HepG2 (cell line): ENCODE measurements at regions not wholly inside any gene's neighbourhood (a gene's known extent, or its start where the extent isn't known, plus 50 kb on each side); places are given as distances from the start of the nearest gene placed in this dataset.

Experiments
- ESRRA ChIP-seq: sonication (generic); formaldehyde crosslinking; IDR thresholded peaks from 2 replicates; pipeline ENCODE4 v1.5.1; 2020; ENCODE audit warnings: mild to moderate bottlenecking, low read depth, missing genetic modification reagents
- FOXP4 ChIP-seq: sonication (generic); formaldehyde crosslinking; IDR thresholded peaks from 2 replicates; pipeline ENCODE4 v1.4.0; 2020; ENCODE audit warnings: missing genetic modification reagents
- HNF4A ChIP-seq: sonication (generic); formaldehyde crosslinking; IDR thresholded peaks from 2 replicates; pipeline ENCODE4 v1.4.0; 2020; ENCODE audit warnings: missing genetic modification reagents
- HNRNPL ChIP-seq: fragments of 200-400 bp; formaldehyde crosslinking; IDR thresholded peaks from 2 replicates; pipeline ENCODE4 v1.6.1; 2017; ENCODE audit warnings: mild to moderate bottlenecking, low read depth, low read length
- PHB2 ChIP-seq: fragments of 450-650 bp; IDR thresholded peaks from 2 replicates; pipeline ENCODE4 v1.6.1; 2018; ENCODE audit not compliant: partially characterized antibody
- RAD51 ChIP-seq: fragments of 450-650 bp; IDR thresholded peaks from 2 replicates; pipeline ENCODE4 v1.6.1; 2016; ENCODE audit warnings: borderline replicate concordance
- RORA ChIP-seq: sonication (generic); formaldehyde crosslinking; IDR thresholded peaks from 2 replicates; pipeline ENCODE4 v1.5.0; 2020; ENCODE audit warnings: mild to moderate bottlenecking, missing genetic modification reagents, moderate library complexity
- SRF ChIP-seq: IDR thresholded peaks from 2 replicates; pipeline ENCODE4 v1.6.1; 2011; ENCODE audit warnings: mild to moderate bottlenecking, low read depth, low read length, moderate library complexity
- TEF ChIP-seq: sonication (generic); formaldehyde crosslinking; IDR thresholded peaks from 2 replicates; pipeline ENCODE4 v1.5.0; 2020; ENCODE audit warnings: missing genetic modification reagents
- TFAP4 ChIP-seq: sonication (generic); IDR thresholded peaks from 2 replicates; pipeline ENCODE4 v1.6.1; 2016; ENCODE audit warnings: low read depth, borderline replicate concordance
- ZBTB26 ChIP-seq: IDR thresholded peaks from 2 replicates; pipeline ENCODE4 v1.6.1; 2016; ENCODE audit warnings: missing compliant biosample characterization, missing genetic modification reagents, borderline replicate concordance
- ZFP36 ChIP-seq: fragments of 150-350 bp; IDR thresholded peaks from 2 replicates; pipeline ENCODE4 v1.6.1; 2018; ENCODE audit warnings: borderline replicate concordance, low read length, low read depth; ENCODE audit not compliant: partially characterized antibody
- ZNF275 ChIP-seq: sonication (generic); formaldehyde crosslinking; IDR thresholded peaks from 2 replicates; pipeline ENCODE4 v1.8.0; 2022; ENCODE audit warnings: missing genetic modification reagents, mild to moderate bottlenecking, inconsistent platforms, borderline replicate concordance
- ZNF552 ChIP-seq: sonication (generic); formaldehyde crosslinking; IDR thresholded peaks from 2 replicates; pipeline ENCODE4 v1.9.0; 2022; ENCODE audit warnings: missing genetic modification reagents, mild to moderate bottlenecking, borderline replicate concordance
- ZNF563 ChIP-seq: sonication (generic); formaldehyde crosslinking; IDR thresholded peaks from 2 replicates; pipeline ENCODE4 v1.8.0; 2022; ENCODE audit warnings: mild to moderate bottlenecking, moderate library complexity, missing genetic modification reagents
- ZNF609 ChIP-seq: sonication (generic); formaldehyde crosslinking; IDR thresholded peaks from 2 replicates; pipeline ENCODE4 v1.4.0; 2020; ENCODE audit warnings: mild to moderate bottlenecking, missing genetic modification reagents, borderline replicate concordance
- ZNF652 ChIP-seq: IDR thresholded peaks from 2 replicates; pipeline ENCODE4 v1.6.1; 2016; ENCODE audit warnings: low read depth, borderline replicate concordance
- ZNF839 ChIP-seq: sonication (generic); formaldehyde crosslinking; IDR thresholded peaks from 2 replicates; pipeline ENCODE4 v1.4.0; 2020; ENCODE audit warnings: missing genetic modification reagents, mild to moderate bottlenecking, borderline replicate concordance
- ZSCAN30 ChIP-seq: sonication (generic); formaldehyde crosslinking; IDR thresholded peaks from 2 replicates; pipeline ENCODE4 v1.5.0; 2020; ENCODE audit warnings: mild to moderate bottlenecking, missing genetic modification reagents

GRCh38 chr16:54430491-54431030, 144.0 kb upstream of the IRX3 start (continued):
- TF ChIP-seq ZNF275 (CRISPR knock-in tag) (0 out of 2 replicates have a peak, but pooled peaks have one; percentile 40), ZSCAN30 (CRISPR knock-in tag) (no peak), ZNF552 (CRISPR knock-in tag) (no peak), HNRNPL (0 out of 2 replicates have a peak, but pooled peaks have one; percentile 34), PHB2 (no peak), ZNF652 (CRISPR knock-in tag) (no peak), ZNF563 (CRISPR knock-in tag) (no peak), RAD51 (no peak), HNF4A (CRISPR knock-in tag) (peak; percentile 49), SRF (no peak), TEF (no peak), ESRRA (CRISPR knock-in tag) (0 out of 2 replicates have a peak, but pooled peaks have one; percentile 36), ZNF609 (CRISPR knock-in tag) (peak; percentile 88), ZNF839 (CRISPR knock-in tag) (no peak), ZBTB26 (no peak), ZFP36 (no peak), RORA (CRISPR knock-in tag) (no peak), TFAP4 (no peak; the same call in 1 of the 2 replicates), FOXP4 (CRISPR knock-in tag) (peak; percentile 96)
